GM11168 (cell line): ENCODE measurements at regions not wholly inside any gene's neighbourhood (a gene's known extent, or its start where the extent isn't known, plus 50 kb on each side); places are given as distances from the start of the nearest gene placed in this dataset.

Experiments used
- in situ Hi-C: fragments of 300-500 bp; cut with MboI; formaldehyde crosslinking; loops from one replicate; pipeline ENCODE4 v1.12.0; 2022; ENCODE audit warnings: low sequenced_read_pairs; ENCODE audit not compliant: unreplicated experiment

DNA sequence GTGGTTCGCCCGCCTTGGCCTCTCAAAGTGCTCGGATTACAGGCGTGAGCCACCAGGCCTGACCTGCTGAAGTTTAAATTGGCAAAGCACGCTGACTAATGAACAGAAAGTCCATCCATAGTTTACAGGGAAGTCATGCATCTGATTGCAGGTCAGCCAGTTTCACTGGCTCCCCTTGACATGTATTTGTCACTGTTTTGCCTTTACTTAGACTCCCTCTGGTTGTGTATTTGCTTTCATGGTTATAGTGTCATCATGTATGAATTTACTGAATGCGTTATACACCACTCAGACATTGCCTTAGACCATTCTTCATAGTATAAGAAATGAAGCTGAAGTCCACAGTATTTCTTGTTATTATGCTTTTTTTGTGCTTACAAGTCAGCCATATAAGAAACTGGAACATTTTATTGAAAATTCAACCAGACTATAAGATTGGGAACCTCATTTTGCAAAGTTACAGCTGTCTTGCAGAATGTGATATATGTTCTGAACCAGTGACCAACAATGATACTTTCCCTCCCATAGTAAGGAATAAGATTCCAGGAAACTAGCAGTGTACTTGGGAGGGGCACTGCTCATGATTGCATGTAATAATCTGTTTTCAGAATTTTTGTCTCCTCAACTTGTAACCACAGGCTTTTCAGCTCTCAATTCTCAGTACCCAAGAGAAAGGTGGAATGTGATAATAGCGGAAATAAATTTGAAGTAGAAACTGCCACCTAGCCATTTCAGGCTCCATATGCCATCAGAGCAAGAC, 51.9 kb upstream of the ATF7IP start:
- in situ Hi-C loops = no loop called here

DNA sequence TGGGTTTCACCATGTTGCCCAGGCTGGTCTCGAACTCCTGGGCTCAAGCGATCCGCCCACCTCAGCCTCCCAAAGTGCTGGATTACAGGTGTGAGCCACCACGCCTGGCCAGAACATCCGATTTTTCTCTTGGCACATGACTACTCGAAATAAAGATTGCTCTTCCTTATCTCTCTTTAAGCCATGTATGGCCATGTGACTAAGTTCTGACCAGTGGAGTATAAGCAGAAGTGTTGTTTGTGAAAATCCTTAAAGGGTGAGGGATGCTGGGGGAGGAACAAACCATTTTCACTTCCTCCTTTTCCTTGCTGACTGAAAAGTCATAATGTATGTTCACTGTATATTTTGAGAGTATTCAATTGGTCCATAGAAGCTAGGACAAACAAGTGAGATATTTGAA, 50.7 kb upstream of the ATF7IP start:
- in situ Hi-C loops = no loop called here

DNA sequence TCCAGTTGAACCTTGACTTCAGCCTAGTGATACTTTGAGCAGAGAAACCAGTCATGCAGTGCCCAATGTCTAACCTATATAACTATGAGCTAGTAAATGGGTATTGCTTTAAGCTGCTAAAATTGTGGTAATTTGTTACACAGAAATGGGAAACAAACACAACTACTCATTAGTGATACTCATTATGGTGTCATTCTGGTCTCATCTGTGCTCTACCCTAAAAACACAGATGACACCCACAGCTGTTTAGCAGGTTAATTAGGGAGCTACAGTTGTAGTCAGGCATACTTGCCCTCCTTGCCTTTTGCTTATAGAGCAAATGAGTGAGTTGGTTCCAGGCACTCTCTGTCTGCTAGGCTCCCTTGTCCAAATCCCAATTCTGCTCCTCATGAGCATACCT, 50.0 kb upstream of the ATF7IP start:
- in situ Hi-C loops = no loop called here
